BE2C (cell line): ENCODE measurements at regions not wholly inside any gene's neighbourhood (a gene's known extent, or its start where the extent isn't known, plus 50 kb on each side); places are given as distances from the start of the nearest gene placed in this dataset.

ENCODE experiments used
- DNase-seq: peaks from one replicate; pipeline ENCODE4 v3.0.0-alpha.2; 2020
- H3K27me3 ChIP-seq: fragments of 250-450 bp; sonication (Bioruptor Pico); 2 replicates; pipeline ENCODE4 v1.5.1; 2020; ENCODE audit warnings: mild to moderate bottlenecking
- H3K36me3 ChIP-seq: fragments of 250-450 bp; sonication (Bioruptor Pico); 2 replicates; pipeline ENCODE4 v1.5.1; 2020; ENCODE audit warnings: mild to moderate bottlenecking
- H3K4me1 ChIP-seq: fragments of 250-450 bp; sonication (Bioruptor Pico); 2 replicates; pipeline ENCODE4 v1.5.1; 2020
- H3K4me3 ChIP-seq: 2 replicates; pipeline ENCODE4 v1.5.1; 2011; ENCODE audit warnings: low read depth, low read length
- H3K9me3 ChIP-seq: fragments of 250-450 bp; sonication (Bioruptor Pico); 2 replicates; pipeline ENCODE4 v1.5.1; 2020
- CTCF ChIP-seq: IDR thresholded peaks from 2 replicates; pipeline ENCODE4 v1.5.1; 2012; ENCODE audit warnings: mild to moderate bottlenecking, low read depth, low read length

GRCh38 chr11:110894224-110894623 lies 182.0 kb upstream of the ARHGAP20 start:
- H3K9me3 ChIP-seq = no peaks in the 10 kb centered on the region
- no peaks in the 10 kb centered on the region for H3K36me3 ChIP-seq
- no peak for TF ChIP-seq CTCF
- no peak for DNase-seq
- H3K27me3 ChIP-seq = no peaks in the 10 kb centered on the region
- no peak overlapping the region for H3K4me3 ChIP-seq
- no peaks in the 10 kb centered on the region for H3K4me1 ChIP-seq

- TF ChIP-seq CTCF = no peak
- no peaks in the 10 kb centered on the region for H3K4me1 ChIP-seq
- H3K9me3 ChIP-seq = no peaks in the 10 kb centered on the region
- no peak for DNase-seq
- H3K36me3 ChIP-seq = no peaks in the 10 kb centered on the region
- H3K4me3 ChIP-seq = no peak overlapping the region
- H3K27me3 ChIP-seq = no peaks in the 10 kb centered on the region
These were observed 180.6 kb upstream of the ARHGAP20 start for GRCh38 chr11:110892741-110893285.

- Histone ChIP-seq H3K4me3 (no peak overlapping the region), H3K4me1 (no peaks in the 10 kb centered on the region), H3K9me3 (no peaks in the 10 kb centered on the region), H3K36me3 (no peaks in the 10 kb centered on the region), H3K27me3 (no peaks in the 10 kb centered on the region)
- TF ChIP-seq CTCF = no peak
- DNase-seq = no peak
These were observed 179.2 kb upstream of the ARHGAP20 start for GRCh38 chr11:110891411-110891810.

GRCh38 chr11:110890995-110891394 lies 178.8 kb upstream of the ARHGAP20 start:
- Histone ChIP-seq H3K4me1 (no peaks in the 10 kb centered on the region), H3K9me3 (no peaks in the 10 kb centered on the region), H3K27me3 (no peaks in the 10 kb centered on the region), H3K36me3 (no peaks in the 10 kb centered on the region), H3K4me3 (no peak overlapping the region)
- no peak for TF ChIP-seq CTCF
- DNase-seq = no peak

- H3K36me3 ChIP-seq = no peaks in the 10 kb centered on the region
- no peaks in the 10 kb centered on the region for H3K9me3 ChIP-seq
- TF ChIP-seq CTCF = no peak
- no peak for DNase-seq
- H3K4me1 ChIP-seq = no peaks in the 10 kb centered on the region
- H3K4me3 ChIP-seq = no peak overlapping the region
- H3K27me3 ChIP-seq = no peaks in the 10 kb centered on the region
These were observed 174.2 kb upstream of the ARHGAP20 start for GRCh38 chr11:110886288-110886970.

- no peaks in the 10 kb centered on the region for H3K36me3 ChIP-seq
- no peak for DNase-seq
- no peaks in the 10 kb centered on the region for H3K4me1 ChIP-seq
- no peak overlapping the region for H3K4me3 ChIP-seq
- TF ChIP-seq CTCF = no peak
- no peaks in the 10 kb centered on the region for H3K9me3 ChIP-seq
- no peaks in the 10 kb centered on the region for H3K27me3 ChIP-seq
These were observed 171.0 kb upstream of the ARHGAP20 start for GRCh38 chr11:110883256-110883655.
